Left ventricle myocardium inferior (tissue), 1 donor: ENCODE measurements at regions not wholly inside any gene's neighbourhood (a gene's known extent, or its start where the extent isn't known, plus 50 kb on each side); places are given as distances from the start of the nearest gene placed in this dataset.

Source experiments
- DNase-seq: peaks from one replicate; pipeline ENCODE4 v3.0.0-alpha.2; 2020
- H3K27ac ChIP-seq: fragments of 200-600 bp; replicated peaks from 2 replicates; pipeline ENCODE4 v1.8.0; 2021
- H3K27me3 ChIP-seq: fragments of 200-600 bp; 2 replicates; pipeline ENCODE4 v1.8.0; 2021; ENCODE audit warnings: low read depth
- H3K36me3 ChIP-seq: fragments of 200-600 bp; 2 replicates; pipeline ENCODE4 v1.8.0; 2021
- H3K4me1 ChIP-seq: fragments of 200-600 bp; 2 replicates; pipeline ENCODE4 v1.8.0; 2021
- H3K4me3 ChIP-seq: fragments of 200-600 bp; 2 replicates; pipeline ENCODE4 v1.8.0; 2021; ENCODE audit warnings: mild to moderate bottlenecking, moderate library complexity
- H3K9me3 ChIP-seq: fragments of 200-600 bp; replicated peaks from 2 replicates; pipeline ENCODE4 v1.8.0; 2021
- CTCF ChIP-seq: fragments of 200-600 bp; IDR thresholded peaks from 2 replicates; pipeline ENCODE4 v1.8.0; 2021; ENCODE audit warnings: antibody characterized with exemption, mild to moderate bottlenecking, borderline replicate concordance
- intact Hi-C: fragments of 100-400 bp; cut with micrococcal nuclease; formaldehyde crosslinking; loops from one replicate; pipeline ENCODE4 v1.11.0; 2022
- donor health status: DM: no; HTN: yes; CAD: no; lungs with severe emphysema.

- no peak for TF ChIP-seq CTCF
- no peak overlapping the region for H3K27ac ChIP-seq
- peaks cover 8% of the 10 kb centered on the region for H3K27me3 ChIP-seq
- H3K36me3 ChIP-seq = no peaks in the 10 kb centered on the region
- intact Hi-C loops = no loop called here
- H3K4me3 ChIP-seq = peak overlapping the region; percentile 41
- no peaks in the 10 kb centered on the region for H3K4me1 ChIP-seq
- DNase-seq = peak; percentile 30
- peaks cover 28% of the 10 kb centered on the region for H3K9me3 ChIP-seq
Measured at GRCh38 chr6:135667691-135668455, 170.3 kb upstream of the AHI1 start.

- H3K9me3 ChIP-seq = peaks cover 7% of the 10 kb centered on the region
- no peaks in the 10 kb centered on the region for H3K36me3 ChIP-seq
- no peak for TF ChIP-seq CTCF
- H3K27me3 ChIP-seq = peaks cover 8% of the 10 kb centered on the region
- DNase-seq = no peak
- intact Hi-C loops = no loop called here
- no peaks in the 10 kb centered on the region for H3K4me1 ChIP-seq
- H3K27ac ChIP-seq = no peak overlapping the region
- no peak overlapping the region for H3K4me3 ChIP-seq
Measured at GRCh38 chr6:135672256-135672655, 174.7 kb upstream of the AHI1 start.

GRCh38 chr6:135673501-135674309 lies 176.2 kb upstream of the AHI1 start:
- H3K36me3 ChIP-seq = no peaks in the 10 kb centered on the region
- DNase-seq = no peak
- H3K9me3 ChIP-seq = peaks cover 7% of the 10 kb centered on the region
- intact Hi-C loops = no loop called here
- H3K27ac ChIP-seq = no peak overlapping the region
- TF ChIP-seq CTCF = no peak
- H3K4me3 ChIP-seq = no peak overlapping the region
- no peaks in the 10 kb centered on the region for H3K4me1 ChIP-seq
- H3K27me3 ChIP-seq = no peaks in the 10 kb centered on the region

GRCh38 chr6:135675026-135675425 lies 176.5 kb upstream of the PDE7B start:
- H3K27me3 ChIP-seq = no peaks in the 10 kb centered on the region
- H3K4me1 ChIP-seq = no peaks in the 10 kb centered on the region
- H3K9me3 ChIP-seq = peaks cover 7% of the 10 kb centered on the region
- DNase-seq = no peak
- no peak for TF ChIP-seq CTCF
- no peaks in the 10 kb centered on the region for H3K36me3 ChIP-seq
- no peak overlapping the region for H3K4me3 ChIP-seq
- H3K27ac ChIP-seq = no peak overlapping the region
- intact Hi-C loops = no loop called here

GRCh38 chr6:135675862-135676261 lies 175.6 kb upstream of the PDE7B start:
- Histone ChIP-seq H3K4me1 (no peaks in the 10 kb centered on the region), H3K36me3 (no peaks in the 10 kb centered on the region), H3K27me3 (no peaks in the 10 kb centered on the region), H3K9me3 (peaks cover 7% of the 10 kb centered on the region), H3K4me3 (no peak overlapping the region), H3K27ac (no peak overlapping the region)
- intact Hi-C loops = no loop called here
- DNase-seq = no peak
- TF ChIP-seq CTCF = peak; percentile 23
